Midbrain (tissue), 1 donor: ENCODE measurements at regions not wholly inside any gene's neighbourhood (a gene's known extent, or its start where the extent isn't known, plus 50 kb on each side); places are given as distances from the start of the nearest gene placed in this dataset.
"Not testable (repeated sequence)": the region's sequence is repeated elsewhere in the genome, so short reads cannot be mapped to it uniquely, and the experiment has no call there.

Experiments
- DNase-seq: peaks from one replicate; lab custom pipeline; 2025; lab: John Stamatoyannopoulos, UW

- DNase-seq: no peak
Measured at GRCh38 chr5:119694284-119694683, 64.9 kb downstream of the FAM170A start.

- DNase-seq: no peak
Measured at GRCh38 chr5:119706049-119706448, 76.7 kb downstream of the FAM170A start.

DNA sequence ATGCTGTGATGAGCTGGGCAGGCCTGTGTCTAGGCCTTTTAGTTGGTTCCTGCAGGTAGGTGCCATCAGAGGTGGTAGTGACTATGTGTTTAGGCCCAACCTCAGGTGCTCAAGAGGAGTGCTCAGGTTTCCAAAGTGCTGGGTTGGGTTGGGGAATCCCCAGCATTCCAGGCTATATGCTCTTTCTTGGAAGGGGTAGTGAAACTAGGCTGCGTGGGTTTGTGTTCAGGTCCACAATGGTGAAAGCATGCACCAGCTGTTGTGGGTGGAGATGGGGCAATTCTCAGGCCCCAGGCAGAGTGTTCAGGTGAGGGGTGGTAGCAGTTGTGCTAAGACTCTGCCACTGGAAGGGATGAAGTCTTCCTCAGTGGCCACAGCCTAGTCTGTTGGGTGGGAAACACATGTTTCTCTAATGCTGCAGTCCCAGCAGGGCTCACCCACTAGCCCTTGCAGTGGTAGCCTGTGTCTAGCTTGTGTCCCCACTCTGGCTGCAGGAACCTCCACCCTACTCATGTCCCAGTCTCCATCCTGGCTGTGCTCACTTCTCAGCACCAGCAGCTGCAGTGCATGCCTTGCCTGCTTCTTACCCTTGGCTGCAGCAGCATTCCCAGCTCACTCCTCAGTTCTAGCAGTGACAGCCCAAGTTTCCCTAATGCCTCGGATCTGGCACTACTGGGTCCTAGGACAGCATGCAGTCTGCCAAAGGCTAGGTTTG, 78.9 kb downstream of the FAM170A start:
- DNase-seq: no peak

DNA sequence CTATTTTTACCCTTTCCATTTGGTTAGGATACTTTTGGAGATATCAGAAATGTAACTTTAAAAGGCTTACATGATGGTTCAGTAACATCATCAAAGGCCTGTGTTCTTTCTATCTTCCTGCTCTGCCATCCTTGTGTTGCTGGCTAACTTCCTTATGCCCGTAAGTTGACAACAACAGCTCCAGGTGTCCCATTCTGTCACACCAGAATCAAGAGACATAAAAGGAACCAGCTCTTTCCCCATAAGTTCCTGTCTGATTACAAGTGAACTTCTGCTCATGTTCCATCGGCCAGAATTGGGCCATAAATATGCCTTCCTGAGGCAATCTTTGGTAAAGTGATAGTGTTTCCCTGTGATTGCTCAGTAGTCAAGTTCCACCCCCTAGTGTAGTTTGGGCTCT, 92.4 kb downstream of the FAM170A start:
- DNase-seq: no peak

GRCh38 chr5:119725291-119725690, 95.9 kb downstream of the FAM170A start:
- DNase-seq: not testable (repeated sequence)

DNA sequence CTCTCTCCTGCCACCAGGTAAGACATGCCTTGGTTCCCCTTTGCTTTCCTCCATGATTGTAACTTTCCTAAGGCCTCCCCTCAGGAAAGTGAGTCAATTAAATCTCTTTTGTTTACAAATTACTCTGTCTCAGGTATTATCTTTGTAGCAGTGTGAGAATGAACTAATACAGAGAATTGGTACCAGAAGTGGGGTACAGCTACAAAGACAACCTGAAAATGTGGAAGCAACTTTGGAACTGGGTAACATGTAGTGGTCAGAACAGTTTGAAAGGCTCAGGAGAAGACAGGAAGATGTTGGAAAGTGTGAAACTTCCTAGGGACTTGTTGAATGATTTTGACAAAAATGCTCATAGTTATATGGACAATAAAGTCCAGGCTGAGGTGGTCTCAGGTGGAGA, 97.2 kb downstream of the FAM170A start:
- no peak for DNase-seq

DNA sequence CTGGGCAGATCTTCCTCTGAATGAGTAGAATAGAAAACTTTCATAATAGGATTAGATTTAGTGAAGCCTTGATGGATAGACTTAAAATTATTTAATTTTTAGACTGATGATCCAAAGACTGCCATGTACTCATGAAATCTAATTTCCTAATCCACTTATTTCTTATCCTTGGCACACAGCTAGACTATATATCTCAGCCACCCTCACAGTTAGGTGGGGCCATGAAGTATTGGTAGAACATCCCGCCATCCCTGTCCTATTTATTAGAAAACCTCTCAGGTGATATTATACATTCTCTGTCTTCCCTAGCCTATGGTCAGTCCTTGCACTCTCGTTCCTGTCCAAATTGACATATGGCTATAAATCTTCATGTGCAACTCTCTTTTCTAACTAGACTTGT, 110.9 kb downstream of the FAM170A start:
- DNase-seq: no peak

- no peak for DNase-seq
Measured at GRCh38 chr5:119741691-119742090, 112.3 kb downstream of the FAM170A start.

DNA sequence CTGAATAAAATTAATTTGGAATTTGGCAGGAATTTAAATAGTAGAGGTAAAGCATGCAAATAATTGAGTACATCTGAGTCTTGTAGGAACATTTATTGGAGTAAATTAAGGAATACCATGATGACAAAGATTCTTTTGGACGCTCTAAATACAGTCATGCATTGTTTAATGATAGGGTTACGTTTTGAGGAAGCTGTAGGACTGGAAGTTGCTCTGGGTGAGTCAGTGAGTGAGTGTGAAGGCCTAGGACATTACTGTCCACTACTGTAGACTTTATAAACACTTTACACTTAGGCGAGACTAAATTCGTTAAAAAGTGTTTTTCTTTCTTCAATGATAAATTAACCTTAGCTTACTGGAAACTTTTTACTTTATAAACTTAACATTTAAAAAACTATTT, 113.0 kb downstream of the FAM170A start:
- DNase-seq: no peak

DNA sequence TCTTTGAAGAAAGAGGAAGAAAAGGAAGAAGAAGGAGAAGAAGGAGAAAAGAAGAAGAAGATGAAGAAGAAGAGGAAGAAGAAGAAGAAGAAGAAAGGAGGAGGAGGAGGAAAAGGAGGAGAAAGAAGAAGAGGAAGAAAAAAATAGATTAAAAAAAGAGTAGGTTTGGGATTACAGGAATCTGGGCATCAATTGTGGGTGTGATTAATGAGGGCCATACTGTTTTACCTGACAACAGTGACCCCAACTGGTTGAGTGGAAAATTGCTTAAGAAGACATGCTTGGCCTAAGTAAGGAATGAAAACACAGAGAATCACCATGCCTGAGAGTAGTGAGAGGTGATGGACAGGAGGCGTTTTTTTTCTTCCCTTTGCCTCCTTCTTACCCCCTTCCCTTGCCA, 114.6 kb downstream of the FAM170A start:
- DNase-seq: peak; percentile 47

GRCh38 chr5:119745976-119746375, 116.6 kb downstream of the FAM170A start:
- no peak for DNase-seq

DNA sequence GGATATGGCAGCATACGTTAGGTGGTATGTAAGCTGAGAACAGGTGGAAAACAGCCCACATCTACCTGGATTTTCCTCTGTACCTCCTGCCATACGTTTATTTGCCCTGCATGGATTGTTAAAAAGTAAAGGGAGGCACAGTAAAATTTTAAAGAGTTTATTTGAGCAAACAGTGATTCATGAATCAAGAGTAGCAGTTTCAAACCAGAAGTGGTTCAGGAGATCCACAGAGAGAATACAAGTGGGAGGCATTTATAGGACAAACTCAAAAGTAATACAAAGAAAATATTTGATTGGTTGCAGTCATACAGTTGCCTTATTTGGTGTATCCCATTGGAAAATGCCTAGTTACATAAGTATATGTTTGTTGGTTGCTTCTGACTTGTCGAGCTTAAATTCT, 117.6 kb downstream of the FAM170A start:
- no peak for DNase-seq

GRCh38 chr5:119750887-119751733, 121.8 kb downstream of the FAM170A start:
- no peak for DNase-seq

GRCh38 chr5:119751734-119752094, 122.4 kb downstream of the FAM170A start:
- no peak for DNase-seq

GRCh38 chr5:119752921-119753886, 123.8 kb downstream of the FAM170A start:
- no peak for DNase-seq

GRCh38 chr5:119754825-119755224, 125.5 kb downstream of the FAM170A start:
- DNase-seq: not testable (repeated sequence)

- DNase-seq: no peak
Measured at GRCh38 chr5:119757276-119757675, 127.9 kb downstream of the FAM170A start.

- DNase-seq: not testable (repeated sequence)
Measured at GRCh38 chr5:119769695-119770693, 140.6 kb downstream of the FAM170A start.

- not testable (repeated sequence) for DNase-seq
Measured at GRCh38 chr5:119780145-119780544, 150.8 kb downstream of the FAM170A start.

DNA sequence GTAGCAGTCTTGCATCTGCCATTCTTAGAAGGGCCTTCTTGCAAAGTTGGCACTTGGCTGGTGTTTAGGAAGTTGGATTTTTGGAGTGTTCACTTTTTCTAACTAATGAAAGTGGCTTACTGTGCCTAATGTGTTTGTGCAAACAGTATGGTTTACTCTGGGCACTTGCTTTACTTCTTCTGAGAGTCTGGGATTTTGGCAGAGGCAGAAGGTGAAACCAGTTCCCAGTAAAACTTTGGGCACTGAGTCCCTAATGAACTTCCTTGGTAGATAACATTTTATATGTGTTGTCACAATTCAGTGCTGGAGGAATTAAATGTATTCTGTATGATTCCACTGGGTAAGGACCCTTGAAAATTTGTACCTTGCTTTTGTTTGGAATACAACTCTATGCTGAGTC, 155.7 kb downstream of the FAM170A start:
- DNase-seq: no peak
